ENCODE measurements at regions not wholly inside any gene's neighbourhood (a gene's known extent, or its start where the extent isn't known, plus 50 kb on each side); places are given as distances from the start of the nearest gene placed in this dataset.

- Histone ChIP-seq H3K4me3 (ENCODE audit: low read depth in 1 of 2, low read length in 2 of 2) (no peak overlapping the region), H4K20me1 (ENCODE audit: insufficient read depth, low read length) (no peaks in the 10 kb centered on the region), H3K36me3 (ENCODE audit: insufficient read depth, low read length) (no peaks in the 10 kb centered on the region), H3K9ac (ENCODE audit: low read depth, low read length) (no peak overlapping the region), H3K4me1 (ENCODE audit: insufficient read depth, low read length) (no peaks in the 10 kb centered on the region), H3K27me3 (ENCODE audit: insufficient read depth, low read length, poor library complexity) (no peaks in the 10 kb centered on the region), H3K4me2 (ENCODE audit: insufficient read depth, low read length) (no peak overlapping the region), H3K9me3 (ENCODE audit: insufficient read depth, low read length, severe bottlenecking) (no peaks in the 10 kb centered on the region), H3K27ac (ENCODE audit: low read length) (no peak overlapping the region), H2AFZ (ENCODE audit: low read depth, low read length) (no peak overlapping the region), H3K79me2 (ENCODE audit: insufficient read depth, low read length) (no peaks in the 10 kb centered on the region)
- TF ChIP-seq, protein P1, sequence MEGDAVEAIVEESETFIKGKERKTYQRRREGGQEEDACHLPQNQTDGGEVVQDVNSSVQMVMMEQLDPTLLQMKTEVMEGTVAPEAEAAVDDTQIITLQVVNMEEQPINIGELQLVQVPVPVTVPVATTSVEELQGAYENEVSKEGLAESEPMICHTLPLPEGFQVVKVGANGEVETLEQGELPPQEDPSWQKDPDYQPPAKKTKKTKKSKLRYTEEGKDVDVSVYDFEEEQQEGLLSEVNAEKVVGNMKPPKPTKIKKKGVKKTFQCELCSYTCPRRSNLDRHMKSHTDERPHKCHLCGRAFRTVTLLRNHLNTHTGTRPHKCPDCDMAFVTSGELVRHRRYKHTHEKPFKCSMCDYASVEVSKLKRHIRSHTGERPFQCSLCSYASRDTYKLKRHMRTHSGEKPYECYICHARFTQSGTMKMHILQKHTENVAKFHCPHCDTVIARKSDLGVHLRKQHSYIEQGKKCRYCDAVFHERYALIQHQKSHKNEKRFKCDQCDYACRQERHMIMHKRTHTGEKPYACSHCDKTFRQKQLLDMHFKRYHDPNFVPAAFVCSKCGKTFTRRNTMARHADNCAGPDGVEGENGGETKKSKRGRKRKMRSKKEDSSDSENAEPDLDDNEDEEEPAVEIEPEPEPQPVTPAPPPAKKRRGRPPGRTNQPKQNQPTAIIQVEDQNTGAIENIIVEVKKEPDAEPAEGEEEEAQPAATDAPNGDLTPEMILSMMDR (IDR thresholded peaks at IDR 0.05; ENCODE audit: borderline replicate concordance, extremely low read depth, low read length, poor library complexity, severe bottlenecking) = no peak
- TF ChIP-seq EZH2 (IDR thresholded peaks at IDR 0.05; ENCODE audit: borderline replicate concordance, low read depth, low read length, severe bottlenecking) = no peak
- ATAC-seq (ENCODE audit: insufficient read depth, low read depth) (no peak), DNase-seq (no peak)
Measured at GRCh38 chr1:163604896-163605295, 283.1 kb downstream of the NUF2 start.

DNA sequence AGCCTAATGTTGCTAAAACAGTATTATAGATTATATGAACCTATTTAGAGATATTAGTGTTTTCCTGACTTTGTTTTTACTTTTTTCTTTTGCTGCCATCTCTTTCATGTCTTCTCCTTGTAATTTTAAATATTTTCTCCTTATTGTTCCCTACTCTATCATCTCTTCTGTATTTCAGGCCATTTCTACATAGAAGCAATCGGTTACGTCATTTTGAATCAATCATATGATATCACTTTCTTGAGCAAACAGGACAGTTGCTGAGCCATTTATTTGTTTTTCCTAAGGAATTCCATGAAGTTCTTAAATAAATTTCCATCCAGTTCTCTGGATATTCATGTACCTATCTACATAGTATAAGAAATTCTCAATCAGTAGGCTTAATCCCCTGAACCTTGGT lies 287.2 kb downstream of the NUF2 start:
- Histone ChIP-seq H3K27me3 (ENCODE audit: insufficient read depth, low read length, poor library complexity) (no peaks in the 10 kb centered on the region), H3K4me3 (ENCODE audit: low read depth in 1 of 2, low read length in 2 of 2) (no peak overlapping the region), H3K9ac (ENCODE audit: low read depth, low read length) (no peak overlapping the region), H3K36me3 (ENCODE audit: insufficient read depth, low read length) (no peaks in the 10 kb centered on the region), H3K4me2 (ENCODE audit: insufficient read depth, low read length) (no peak overlapping the region), H3K79me2 (ENCODE audit: insufficient read depth, low read length) (no peaks in the 10 kb centered on the region), H2AFZ (ENCODE audit: low read depth, low read length) (no peak overlapping the region), H4K20me1 (ENCODE audit: insufficient read depth, low read length) (no peaks in the 10 kb centered on the region), H3K9me3 (ENCODE audit: insufficient read depth, low read length, severe bottlenecking) (no peaks in the 10 kb centered on the region), H3K4me1 (ENCODE audit: insufficient read depth, low read length) (no peaks in the 10 kb centered on the region), H3K27ac (ENCODE audit: low read length) (no peak overlapping the region)
- TF ChIP-seq EZH2 (IDR thresholded peaks at IDR 0.05; ENCODE audit: borderline replicate concordance, low read depth, low read length, severe bottlenecking) = no peak
- TF ChIP-seq, protein P1 (IDR thresholded peaks at IDR 0.05; ENCODE audit: borderline replicate concordance, extremely low read depth, low read length, poor library complexity, severe bottlenecking) = no peak
- DNase-seq (no peak), ATAC-seq (ENCODE audit: insufficient read depth, low read depth) (no peak)

GRCh38 chr1:163609858-163610257 lies 288.1 kb downstream of the NUF2 start:
- no peak overlapping the region for H3K9ac ChIP-seq (ENCODE audit: low read depth, low read length)
- H3K4me3 ChIP-seq (ENCODE audit: low read depth in 1 of 2, low read length in 2 of 2) = no peak overlapping the region
- H3K27me3 ChIP-seq (ENCODE audit: insufficient read depth, low read length, poor library complexity) = no peaks in the 10 kb centered on the region
- H3K4me1 ChIP-seq (ENCODE audit: insufficient read depth, low read length) = no peaks in the 10 kb centered on the region
- no peak overlapping the region for H3K4me2 ChIP-seq (ENCODE audit: insufficient read depth, low read length)
- DNase-seq (no peak), ATAC-seq (ENCODE audit: insufficient read depth, low read depth) (no peak)
- H3K36me3 ChIP-seq (ENCODE audit: insufficient read depth, low read length) = no peaks in the 10 kb centered on the region
- H3K27ac ChIP-seq (ENCODE audit: low read length) = no peak overlapping the region
- H4K20me1 ChIP-seq (ENCODE audit: insufficient read depth, low read length) = no peaks in the 10 kb centered on the region
- H2AFZ ChIP-seq (ENCODE audit: low read depth, low read length) = no peak overlapping the region
- TF ChIP-seq, protein P1 (IDR thresholded peaks at IDR 0.05; ENCODE audit: borderline replicate concordance, extremely low read depth, low read length, poor library complexity, severe bottlenecking) = no peak
- TF ChIP-seq EZH2 (IDR thresholded peaks at IDR 0.05; ENCODE audit: borderline replicate concordance, low read depth, low read length, severe bottlenecking) = no peak
- no peaks in the 10 kb centered on the region for H3K9me3 ChIP-seq (ENCODE audit: insufficient read depth, low read length, severe bottlenecking)
- H3K79me2 ChIP-seq (ENCODE audit: insufficient read depth, low read length) = no peaks in the 10 kb centered on the region

GRCh38 chr1:163610486-163610885 lies 288.7 kb downstream of the NUF2 start:
- no peak for DNase-seq

More at GRCh38 chr1:163610486-163610885, 288.7 kb downstream of the NUF2 start:
- H3K27ac ChIP-seq (ENCODE audit: low read length) = no peak overlapping the region
- H3K27me3 ChIP-seq (ENCODE audit: insufficient read depth, low read length, poor library complexity) = no peaks in the 10 kb centered on the region
- TF ChIP-seq EZH2 (IDR thresholded peaks at IDR 0.05; ENCODE audit: borderline replicate concordance, low read depth, low read length, severe bottlenecking) = no peak
- TF ChIP-seq, protein P1 (IDR thresholded peaks at IDR 0.05; ENCODE audit: borderline replicate concordance, extremely low read depth, low read length, poor library complexity, severe bottlenecking) = no peak
- no peaks in the 10 kb centered on the region for H3K4me1 ChIP-seq (ENCODE audit: insufficient read depth, low read length)
- no peaks in the 10 kb centered on the region for H4K20me1 ChIP-seq (ENCODE audit: insufficient read depth, low read length)
- H3K9me3 ChIP-seq (ENCODE audit: insufficient read depth, low read length, severe bottlenecking) = no peaks in the 10 kb centered on the region
- H3K4me3 ChIP-seq (ENCODE audit: low read depth in 1 of 2, low read length in 2 of 2) = no peak overlapping the region
- H2AFZ ChIP-seq (ENCODE audit: low read depth, low read length) = no peak overlapping the region
- H3K4me2 ChIP-seq (ENCODE audit: insufficient read depth, low read length) = no peak overlapping the region
- no peak overlapping the region for H3K9ac ChIP-seq (ENCODE audit: low read depth, low read length)
- no peaks in the 10 kb centered on the region for H3K36me3 ChIP-seq (ENCODE audit: insufficient read depth, low read length)
- no peaks in the 10 kb centered on the region for H3K79me2 ChIP-seq (ENCODE audit: insufficient read depth, low read length)
- ATAC-seq (ENCODE audit: insufficient read depth, low read depth) = no peak
